ENCODE measurements at regions not wholly inside any gene's neighbourhood (a gene's known extent, or its start where the extent isn't known, plus 50 kb on each side); places are given as distances from the start of the nearest gene placed in this dataset.

DNA sequence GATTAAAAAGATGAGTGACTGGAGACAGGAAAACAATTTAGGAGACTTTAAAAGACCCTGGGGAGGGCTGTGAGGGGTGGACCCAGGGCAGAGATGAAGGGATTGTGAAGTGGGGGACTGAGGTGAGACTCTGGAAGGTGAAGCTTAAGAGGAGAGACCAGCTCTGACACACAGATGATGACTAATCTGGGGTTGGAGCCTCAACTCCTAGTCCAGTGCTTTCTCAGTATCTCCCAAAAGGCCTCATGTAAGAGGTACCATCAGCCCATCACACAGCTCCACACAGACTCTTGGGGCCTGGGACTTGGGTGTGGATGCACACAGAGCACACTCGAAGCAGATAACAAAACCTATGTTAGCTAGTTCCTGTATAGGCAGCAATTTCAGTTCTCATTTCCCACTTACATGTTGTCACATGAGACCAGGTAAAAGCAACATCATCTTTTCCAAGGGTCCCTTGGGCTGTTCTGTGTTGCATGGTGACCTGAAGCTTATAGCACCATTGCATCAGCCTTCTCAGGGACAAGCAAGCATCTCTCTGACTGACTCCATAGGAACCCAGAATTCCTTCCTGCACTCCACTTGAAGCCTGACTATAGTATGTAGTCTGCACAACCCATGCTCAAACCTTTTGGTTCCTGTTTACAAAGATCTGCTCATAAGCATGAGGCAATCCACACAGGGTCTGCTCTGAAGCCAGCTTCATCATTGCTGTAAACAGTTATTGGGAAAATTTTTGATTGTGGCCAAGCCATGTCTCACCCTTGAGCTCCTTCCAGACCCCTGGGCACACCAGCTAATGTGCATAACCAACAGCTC, 88.6 kb upstream of the MYCBP2 start:
- no peak overlapping the region for H3K4me3 ChIP-seq (ENCODE audit: low read depth, low read length)
- no peak for DNase-seq (ENCODE audit: low read depth)
- TF ChIP-seq CTCF (IDR thresholded peaks at IDR 0.05; ENCODE audit: insufficient read depth, low read depth, low read length), result no peak

GRCh38 chr13:77412860-77413259, 86.0 kb upstream of the MYCBP2 start:
- no peak overlapping the region for H3K4me3 ChIP-seq (ENCODE audit: low read depth, low read length)
- TF ChIP-seq CTCF (IDR thresholded peaks at IDR 0.05; ENCODE audit: insufficient read depth, low read depth, low read length), result no peak
- DNase-seq (ENCODE audit: low read depth), result no peak

GRCh38 chr13:77412116-77412635, 85.3 kb upstream of the MYCBP2 start:
- no peak for TF ChIP-seq CTCF (IDR thresholded peaks at IDR 0.05; ENCODE audit: insufficient read depth, low read depth, low read length)
- no peak overlapping the region for H3K4me3 ChIP-seq (ENCODE audit: low read depth, low read length)
- DNase-seq (ENCODE audit: low read depth), result no peak

DNA sequence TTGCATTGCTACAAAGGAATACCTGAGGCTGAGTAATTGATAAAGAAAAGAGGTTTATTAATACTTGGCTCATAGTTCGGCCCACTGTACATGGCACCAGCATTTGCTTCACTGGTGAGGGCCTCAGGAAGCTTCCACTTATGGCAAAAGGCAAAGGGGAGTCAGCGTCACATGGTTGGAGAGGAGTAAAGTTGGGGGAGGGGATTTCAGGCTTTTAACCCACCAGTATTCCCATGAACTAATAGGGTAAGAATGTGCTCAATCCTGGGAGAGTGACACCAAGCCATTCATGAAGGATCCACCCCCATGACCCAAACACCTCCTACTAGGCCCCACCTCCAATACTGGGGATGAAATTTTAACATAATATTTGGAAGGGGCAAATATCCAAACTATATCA, 82.5 kb upstream of the MYCBP2 start:
- TF ChIP-seq CTCF (IDR thresholded peaks at IDR 0.05; ENCODE audit: insufficient read depth, low read depth, low read length), result no peak
- DNase-seq (ENCODE audit: low read depth), result no peak
- no peak overlapping the region for H3K4me3 ChIP-seq (ENCODE audit: low read depth, low read length)

DNA sequence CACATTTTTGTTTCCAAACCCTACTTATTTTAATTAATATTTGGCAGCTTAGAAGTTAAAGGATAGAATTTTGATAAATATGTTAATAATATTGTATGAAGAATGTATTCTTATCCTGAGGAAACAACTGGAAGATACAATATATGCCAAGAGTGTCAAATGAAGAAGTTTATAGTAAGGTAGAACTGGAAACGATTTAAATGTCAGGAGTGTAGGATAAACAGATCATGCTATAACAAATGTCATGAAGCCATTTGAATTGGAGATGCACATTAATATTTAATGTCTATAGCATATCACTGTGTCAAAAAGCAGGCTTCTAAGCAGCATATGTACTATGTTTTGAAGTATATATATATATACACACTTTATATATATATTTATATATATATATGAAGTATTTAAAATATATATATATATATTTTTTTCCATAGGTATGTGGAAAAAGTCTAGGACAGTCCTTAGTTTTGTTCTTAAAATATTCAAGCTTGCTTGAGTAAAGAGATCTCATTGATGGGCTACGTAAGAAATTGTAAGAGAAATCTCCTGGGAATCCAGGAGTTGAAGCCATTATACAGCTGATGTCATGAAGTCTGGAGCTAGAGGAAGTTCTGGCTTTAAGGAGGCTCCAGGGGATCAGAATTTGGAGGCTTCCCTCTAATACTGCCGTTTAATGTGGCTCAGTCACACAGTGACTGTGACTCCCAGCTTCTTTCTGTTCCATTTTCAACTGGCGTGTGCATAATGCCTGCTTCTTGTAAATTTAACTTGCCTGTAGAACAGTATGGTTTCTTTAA, 79.9 kb upstream of the MYCBP2 start:
- DNase-seq (ENCODE audit: low read depth), result no peak
- H3K4me3 ChIP-seq (ENCODE audit: low read depth, low read length), result no peak overlapping the region
- TF ChIP-seq CTCF (IDR thresholded peaks at IDR 0.05; ENCODE audit: insufficient read depth, low read depth, low read length), result no peak

DNA sequence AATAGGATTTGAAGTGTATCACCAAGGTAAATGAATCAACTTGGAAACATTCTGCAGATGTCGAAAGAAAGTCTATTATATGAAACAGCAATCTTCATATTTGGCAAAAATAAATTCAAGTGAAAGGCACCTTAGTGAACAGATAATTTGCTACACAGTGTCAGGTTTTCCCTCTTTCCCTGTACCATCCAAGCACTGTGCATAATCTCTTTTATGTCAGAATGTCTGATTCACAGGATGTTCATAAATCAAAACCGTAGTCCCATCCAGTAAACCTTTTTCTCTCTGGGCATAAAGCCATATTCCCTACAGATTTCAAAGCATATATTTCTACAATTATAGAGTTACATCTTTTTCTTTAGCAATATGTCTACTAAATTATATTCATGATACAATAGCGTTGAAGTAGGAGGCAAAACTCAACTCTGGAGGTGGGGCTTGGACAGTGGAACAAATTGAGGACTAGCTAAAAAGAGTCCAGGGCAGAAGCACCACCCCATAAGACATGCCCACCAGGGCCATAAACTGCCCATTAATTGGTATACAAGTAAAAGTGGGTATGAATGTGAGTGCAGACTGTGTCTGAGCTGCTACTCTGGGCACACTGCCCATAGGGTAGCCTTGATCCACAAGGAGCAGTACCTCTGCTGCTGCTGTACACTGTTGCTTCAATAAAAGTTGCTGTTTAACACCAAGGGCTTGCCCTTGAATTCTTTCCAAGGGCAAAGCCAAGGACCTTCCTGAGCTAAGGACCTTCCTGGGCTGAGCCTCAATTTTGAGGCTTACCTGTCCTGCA, 72.1 kb upstream of the MYCBP2 start:
- TF ChIP-seq CTCF (IDR thresholded peaks at IDR 0.05; ENCODE audit: insufficient read depth, low read depth, low read length), result no peak
- no peak for DNase-seq (ENCODE audit: low read depth)
- no peak overlapping the region for H3K4me3 ChIP-seq (ENCODE audit: low read depth, low read length)

All from fibroblast of villous mesenchyme (primary cell).